Mucosa of rectum (tissue), 2 donors: ENCODE measurements at regions not wholly inside any gene's neighbourhood (a gene's known extent, or its start where the extent isn't known, plus 50 kb on each side); places are given as distances from the start of the nearest gene placed in this dataset.

Experiments
- H3K27ac ChIP-seq, 2 donors: one replicate each; pipeline ENCODE4 v1.7.0; 2013; ENCODE audit warnings: inconsistent platforms in 2 of 2, low read depth in 2 of 2, low read length in 2 of 2
- H3K27me3 ChIP-seq, 2 donors: one replicate each; pipeline ENCODE4 v1.7.0; 2013; ENCODE audit warnings: low read length in 2 of 2; ENCODE audit not compliant: control insufficient read depth in 2 of 2, insufficient read depth in 2 of 2
- H3K36me3 ChIP-seq, 2 donors: one replicate each; pipeline ENCODE4 v1.7.0; 2013; ENCODE audit warnings: low read length in 2 of 2; ENCODE audit not compliant: control insufficient read depth in 2 of 2, insufficient read depth in 2 of 2
- H3K4me1 ChIP-seq, 2 donors: one replicate each; pipeline ENCODE4 v1.7.0; 2013; ENCODE audit warnings: low read length in 2 of 2, mild to moderate bottlenecking in 1 of 2; ENCODE audit not compliant: control insufficient read depth in 2 of 2, insufficient read depth in 2 of 2
- H3K4me3 ChIP-seq, 2 donors: one replicate each; pipeline ENCODE4 v1.7.0; 2013; ENCODE audit warnings: low read length in 2 of 2
- H3K9ac ChIP-seq, 2 donors: one replicate each; pipeline ENCODE4 v1.7.0; 2013; ENCODE audit warnings: low read length in 2 of 2, low read depth in 1 of 2, mild to moderate bottlenecking in 1 of 2
- H3K9me3 ChIP-seq, 2 donors: one replicate each; pipeline ENCODE4 v1.7.0; 2013; ENCODE audit warnings: low read length in 2 of 2; ENCODE audit not compliant: control insufficient read depth in 2 of 2
- donor health status: healthy.
- donor health status: Normal muscosa, but diverticular disease.

DNA sequence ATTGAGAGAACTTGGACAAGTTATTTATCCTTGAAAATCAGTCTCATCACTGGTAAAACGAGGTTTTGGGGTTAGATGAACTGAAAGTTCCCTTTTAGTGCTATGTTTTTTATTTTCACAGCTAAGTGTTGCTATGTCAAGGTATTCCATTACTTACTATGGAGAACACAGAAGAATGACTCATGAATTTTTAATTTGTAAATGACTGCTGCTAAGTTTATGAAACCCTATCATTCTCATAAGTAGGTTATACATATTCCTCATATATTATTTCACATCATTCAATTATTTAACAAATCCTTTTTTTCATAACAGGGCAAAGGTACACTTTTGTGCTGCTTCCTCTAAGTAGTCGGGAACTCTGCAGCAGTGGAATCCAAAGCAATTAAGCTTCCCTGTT, 52.2 kb upstream of the ATP1A1 start:
- H3K9me3 ChIP-seq: no peaks in the 10 kb centered on the region
- no peaks in the 10 kb centered on the region for H3K36me3 ChIP-seq
- H3K27me3 ChIP-seq: no peaks in the 10 kb centered on the region
- no peak overlapping the region for H3K9ac ChIP-seq
- H3K4me3 ChIP-seq: no peak overlapping the region
- H3K27ac ChIP-seq: no peak overlapping the region
- H3K4me1 ChIP-seq: peaks cover 30 to 56% of the 10 kb centered on the region in 2 donors

DNA sequence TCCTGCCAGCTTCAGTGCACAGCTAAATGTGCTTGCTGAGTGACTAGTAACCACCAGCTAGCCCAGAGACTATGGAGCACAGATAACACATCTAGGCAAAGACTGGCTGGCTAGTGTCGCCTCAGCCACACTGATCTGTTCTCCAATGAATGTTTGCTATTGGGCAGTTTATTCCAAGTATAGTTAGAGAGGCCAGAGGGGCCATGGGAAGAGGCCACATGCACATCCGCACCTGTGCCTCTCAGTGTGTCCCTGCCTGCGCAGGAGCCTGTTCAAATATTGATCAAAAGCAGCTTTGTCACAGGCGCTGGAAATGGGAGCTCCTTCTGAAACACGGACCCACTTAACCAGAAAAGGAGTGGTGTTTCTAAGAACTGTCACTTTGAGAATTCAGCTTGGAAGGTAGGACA, 51.3 kb upstream of the ATP1A1 start:
- Histone ChIP-seq H3K9ac (peak overlapping the region in 1 of 2 donors; percentile 19), H3K4me1 (peaks cover 30 to 62% of the 10 kb centered on the region in 2 donors), H3K36me3 (no peaks in the 10 kb centered on the region), H3K27me3 (no peaks in the 10 kb centered on the region), H3K9me3 (no peaks in the 10 kb centered on the region), H3K27ac (peak overlapping the region in 1 of 2 donors; percentile 54), H3K4me3 (peak overlapping the region in 1 of 2 donors; percentile 3)

DNA sequence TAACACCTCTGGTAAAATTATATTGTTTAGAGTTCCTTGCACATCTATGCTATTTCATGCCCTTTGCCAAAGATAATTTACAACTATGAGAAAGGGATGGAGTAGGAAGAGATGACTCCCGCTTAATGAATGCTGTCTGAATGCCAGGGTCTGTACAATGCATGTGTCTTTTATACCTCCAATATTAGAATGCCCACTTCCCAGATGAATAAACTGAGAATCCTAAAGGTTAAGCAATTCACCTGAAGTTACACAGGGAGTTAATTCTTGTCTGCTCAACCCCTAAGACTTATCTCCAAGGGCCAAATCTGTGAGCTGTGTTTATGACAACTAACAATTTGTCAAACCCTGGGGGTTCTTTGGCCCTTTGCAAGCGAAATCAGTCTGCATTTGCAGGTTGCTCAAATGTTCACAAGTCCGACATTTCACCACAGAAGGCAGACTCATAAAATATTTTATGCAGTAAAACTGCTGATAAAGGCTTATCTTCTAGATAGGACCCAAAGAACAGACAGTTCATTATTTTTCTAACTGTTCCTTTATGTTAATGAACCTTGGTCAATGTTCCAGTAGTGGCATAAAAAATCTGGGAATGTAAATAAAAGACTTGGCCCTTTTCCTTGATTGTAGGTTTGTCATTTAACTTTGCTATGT, 50.2 kb upstream of the ATP1A1 start:
- H3K9me3 ChIP-seq: no peaks in the 10 kb centered on the region
- H3K9ac ChIP-seq: peak overlapping the region in 1 of 2 donors; percentile 25
- no peaks in the 10 kb centered on the region for H3K27me3 ChIP-seq
- peak overlapping the region in 1 of 2 donors; percentile 83 for H3K27ac ChIP-seq
- no peak overlapping the region for H3K4me3 ChIP-seq
- peaks cover 30 to 62% of the 10 kb centered on the region in 2 donors for H3K4me1 ChIP-seq
- no peaks in the 10 kb centered on the region for H3K36me3 ChIP-seq
